Stimulated activated CD4-positive, alpha-beta T cell treated with anti-CD3 and anti-CD28 coated beads, Interleukin-4, amount 100 ng/mL, for 1 hour (primary cell): ENCODE measurements at regions not wholly inside any gene's neighbourhood (a gene's known extent, or its start where the extent isn't known, plus 50 kb on each side); places are given as distances from the start of the nearest gene placed in this dataset.

Experiments
- DNase-seq: peaks from one replicate; pipeline ENCODE4 v3.0.0-alpha.2; 2020

DNA sequence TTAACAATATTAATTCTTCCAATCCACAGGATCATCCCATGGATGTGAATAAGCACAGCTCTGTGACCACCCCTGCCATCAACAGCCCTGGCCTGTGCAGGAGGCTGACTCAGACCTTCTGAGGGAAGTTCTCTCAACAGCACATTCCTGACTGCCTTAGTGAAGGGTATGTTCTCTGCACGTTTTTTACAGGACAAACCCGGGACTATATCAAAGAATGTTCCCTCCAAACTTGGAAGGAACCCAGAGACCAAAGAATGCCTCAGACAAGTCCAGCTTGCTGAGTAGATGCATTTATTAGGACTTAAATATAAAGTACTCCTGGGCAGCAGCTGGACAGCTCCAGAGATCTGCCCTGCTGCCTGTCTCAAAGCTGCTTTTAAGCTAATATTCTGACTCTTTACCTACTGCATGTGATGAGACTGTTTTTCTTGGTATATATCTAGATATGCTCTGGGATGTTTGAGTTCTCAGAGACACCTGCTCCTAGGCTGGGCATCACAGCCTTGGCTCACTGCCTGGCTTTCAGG, 1127.8 kb upstream of the PRKX start:
- no peak for DNase-seq

DNA sequence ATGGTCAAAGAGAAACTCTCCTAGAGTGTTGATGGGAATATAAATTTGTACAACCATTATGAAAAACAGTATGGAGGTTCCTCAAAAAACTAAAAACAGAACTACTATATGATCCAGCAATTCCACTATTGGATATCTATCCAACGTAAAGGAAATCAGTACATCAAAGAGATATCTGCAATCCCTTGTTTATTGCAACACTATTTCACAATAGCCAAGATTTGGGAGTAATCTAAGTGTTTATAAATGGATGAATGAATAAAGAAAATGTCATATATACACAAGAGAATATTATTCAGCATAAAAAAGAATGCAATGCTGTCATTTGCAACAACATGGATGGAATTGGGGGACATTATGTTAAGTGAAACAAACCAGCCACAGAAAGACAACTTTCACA, 1118.1 kb upstream of the PRKX start:
- no peak for DNase-seq

GRCh38 chrX:4830880-4831557, 1117.6 kb upstream of the PRKX start:
- DNase-seq: no peak

GRCh38 chrX:4825550-4825949, 1112.1 kb upstream of the PRKX start:
- no peak for DNase-seq

- no peak for DNase-seq
Observed at GRCh38 chrX:4809571-4809970, 1096.1 kb upstream of the PRKX start.

DNA sequence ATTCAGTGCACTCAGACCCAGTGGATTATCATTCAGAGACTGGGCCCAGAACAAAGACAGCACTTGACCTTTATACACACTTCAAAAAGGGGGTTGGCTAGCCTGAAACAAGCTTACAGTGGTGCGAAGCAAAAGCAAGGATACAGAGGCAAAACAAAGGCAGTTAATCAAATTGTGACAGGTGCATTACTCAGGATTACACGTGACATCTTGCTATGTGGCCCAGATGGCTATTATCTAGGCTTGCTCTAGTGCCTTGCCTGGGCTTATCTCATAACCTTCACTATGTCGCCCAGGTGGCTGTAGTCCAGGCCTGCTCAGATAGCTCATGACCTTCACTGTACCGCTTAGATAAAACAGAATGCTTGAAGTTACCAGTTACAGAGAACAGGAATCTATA, 1092.1 kb upstream of the PRKX start:
- DNase-seq: no peak

GRCh38 chrX:4800756-4801155, 1087.3 kb upstream of the PRKX start:
- DNase-seq: no peak

DNA sequence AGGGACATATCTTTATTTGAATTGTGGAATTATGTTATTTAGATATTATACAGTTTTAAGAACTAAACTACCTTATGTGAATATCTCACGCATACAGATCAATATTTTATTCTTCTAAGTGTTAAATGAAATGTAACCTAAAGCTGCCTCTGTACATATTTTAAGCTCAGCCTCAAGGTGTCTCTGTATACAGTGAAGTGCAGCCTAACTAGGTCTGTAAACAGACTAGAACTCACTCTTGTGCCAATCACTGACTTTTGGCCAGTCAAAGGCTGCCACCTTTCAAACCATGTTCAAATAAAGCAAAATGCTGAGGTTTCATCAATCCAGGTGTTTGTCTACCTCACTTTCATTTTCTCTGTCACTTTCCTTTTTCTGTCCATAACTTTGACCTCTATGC, 1074.5 kb upstream of the PRKX start:
- no peak for DNase-seq

DNA sequence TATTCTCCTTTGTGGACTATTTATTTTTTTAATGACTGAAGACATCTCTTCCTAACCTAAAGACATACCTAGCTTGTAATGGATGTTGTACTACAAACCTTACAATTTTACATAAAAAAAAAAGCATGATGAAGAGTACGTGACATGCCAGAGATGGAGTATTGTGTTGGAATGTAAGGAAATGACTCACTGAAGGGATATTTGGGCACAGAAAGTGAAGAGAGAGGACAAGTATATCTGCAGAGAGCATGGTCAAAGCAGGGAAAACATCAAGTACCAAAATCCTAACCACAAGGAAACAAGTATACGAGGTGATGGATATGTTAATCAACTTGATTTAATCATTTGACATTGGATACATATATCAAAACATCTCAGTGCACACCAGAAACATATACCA, 1051.4 kb upstream of the PRKX start:
- DNase-seq: no peak

DNA sequence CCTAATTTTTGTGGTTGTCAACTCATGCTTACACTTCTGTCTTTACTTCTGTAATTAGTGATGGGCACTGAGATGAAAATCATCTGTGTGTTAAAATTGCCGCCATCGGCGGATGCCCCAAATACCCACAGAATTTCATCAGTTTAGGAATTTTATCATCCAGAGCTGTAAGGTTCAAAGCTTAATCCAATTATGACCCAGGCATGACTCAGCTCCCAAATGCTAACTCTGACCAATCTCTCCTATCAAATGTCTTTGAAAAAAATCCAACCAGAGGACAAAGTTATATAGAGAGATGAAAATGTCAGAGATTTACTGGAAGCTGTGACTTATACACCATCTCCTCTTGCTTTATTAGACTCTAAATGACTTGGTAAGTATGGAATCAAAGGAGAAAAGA, 1048.7 kb upstream of the PRKX start:
- DNase-seq: no peak

GRCh38 chrX:4754878-4755604, 1041.6 kb upstream of the PRKX start:
- no peak for DNase-seq

DNA sequence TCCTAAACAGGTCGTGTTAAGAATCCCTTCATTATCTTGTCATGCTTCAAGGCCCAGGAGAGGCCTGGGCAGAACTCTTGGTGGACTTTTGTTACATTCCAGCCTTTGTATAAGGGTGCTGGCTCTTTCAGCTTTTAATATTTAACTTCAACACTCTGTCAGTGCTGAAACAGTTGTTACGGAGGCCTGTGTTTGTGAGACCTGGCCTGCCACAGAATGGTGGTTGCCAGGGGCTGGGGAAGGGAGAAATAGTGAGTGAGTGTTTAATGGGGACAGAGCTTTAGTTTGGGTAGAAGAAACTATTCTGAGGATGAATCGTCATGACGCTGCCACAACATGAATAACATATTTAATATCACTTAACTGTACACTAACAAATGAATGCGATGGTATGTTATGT, 1027.6 kb upstream of the PRKX start:
- DNase-seq: no peak

DNA sequence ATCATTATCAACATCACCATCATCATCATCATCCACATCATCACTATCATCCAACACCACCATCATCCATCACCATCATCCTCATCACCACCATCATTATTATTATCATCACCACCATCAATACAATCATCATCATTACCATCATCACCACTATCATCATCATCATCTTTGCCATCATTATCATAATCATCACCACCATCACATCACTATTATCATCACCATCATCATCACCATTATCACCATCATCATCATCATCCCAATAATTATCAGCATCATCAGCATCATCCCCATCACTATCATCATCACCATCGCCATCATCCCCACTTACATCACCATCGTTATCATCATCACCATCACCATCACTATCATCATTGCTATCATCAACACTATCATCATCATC, 1021.9 kb upstream of the PRKX start:
- DNase-seq: no peak

GRCh38 chrX:4710618-4711433, 997.4 kb upstream of the PRKX start:
- DNase-seq: no peak

GRCh38 chrX:4708970-4709760, 995.7 kb upstream of the PRKX start:
- DNase-seq: no peak

DNA sequence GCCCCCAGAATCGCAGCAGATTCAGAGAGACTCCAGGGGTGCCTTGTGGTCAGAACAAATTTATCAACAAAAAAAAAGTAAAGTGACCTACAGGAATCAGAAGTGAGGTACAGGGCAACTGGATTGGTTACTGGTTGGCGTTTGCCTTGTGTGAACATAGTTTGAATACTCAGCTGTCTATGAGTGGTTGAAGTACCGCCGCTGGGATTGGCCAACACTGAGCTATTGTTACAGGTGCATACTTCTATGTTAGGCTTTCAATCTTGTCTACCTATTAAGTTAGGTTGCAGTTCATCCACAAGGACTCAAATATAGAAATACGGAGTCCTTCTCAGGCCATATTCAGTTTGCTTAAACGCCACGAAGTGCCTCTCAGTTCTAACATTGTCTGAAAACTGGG, 993.5 kb upstream of the PRKX start:
- DNase-seq: no peak

DNA sequence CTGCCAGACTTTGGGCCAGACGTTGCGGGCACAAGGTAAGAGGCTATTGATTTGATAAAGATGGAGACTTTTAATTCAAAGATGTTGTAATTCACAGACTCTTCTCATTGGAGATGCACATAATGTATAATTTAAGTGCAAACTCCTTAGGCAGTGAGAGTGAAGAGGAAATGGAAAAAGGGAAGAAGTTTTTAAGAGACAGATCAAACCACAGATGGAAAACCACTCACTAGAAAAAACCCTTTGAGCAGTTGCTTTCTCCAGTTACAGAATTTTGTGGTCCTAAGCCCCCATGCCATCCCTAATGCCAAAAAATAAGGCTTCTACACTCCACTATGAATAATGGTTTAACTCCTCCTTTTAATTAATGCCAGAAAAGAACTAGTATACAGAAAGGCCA, 977.1 kb upstream of the PRKX start:
- no peak for DNase-seq

GRCh38 chrX:4682636-4683035, 969.2 kb upstream of the PRKX start:
- DNase-seq: no peak

- DNase-seq: no peak
Observed at GRCh38 chrX:4675686-4676300, 962.3 kb upstream of the PRKX start.

DNA sequence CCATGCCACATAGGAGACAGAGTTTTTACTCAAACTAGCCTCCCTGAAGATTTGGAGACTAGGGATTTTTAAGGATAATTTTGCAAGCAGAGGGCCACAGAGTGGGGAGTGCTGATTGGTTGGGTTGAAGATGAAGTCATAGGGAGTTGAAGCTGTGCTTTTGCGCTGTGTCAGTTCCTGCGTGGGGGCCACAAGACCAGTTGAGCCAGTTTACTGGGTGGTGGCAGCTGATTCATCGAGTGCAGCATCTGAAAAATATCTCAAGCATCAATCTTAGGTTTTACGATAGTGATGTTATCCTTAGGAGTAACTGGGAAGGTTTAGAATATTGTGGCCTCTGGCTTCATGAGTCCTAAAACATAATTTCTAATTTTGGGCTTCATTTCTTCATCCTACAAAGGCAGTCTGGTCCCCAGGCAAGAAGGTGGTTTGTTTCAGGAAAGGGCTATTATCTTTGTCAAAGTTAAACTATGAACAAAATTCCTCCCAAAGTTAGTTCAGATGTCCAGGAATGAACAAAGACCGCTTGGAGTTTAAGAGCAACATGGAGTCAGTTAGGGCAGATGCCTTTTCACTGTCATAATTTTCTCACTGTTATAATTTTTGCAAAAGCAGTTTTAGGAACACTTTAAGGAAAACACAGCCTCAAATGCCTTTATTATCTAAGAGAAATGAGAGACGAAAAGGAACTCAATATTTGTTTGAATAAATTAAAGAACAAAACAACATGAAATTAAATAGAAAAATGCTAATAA, 960.8 kb upstream of the PRKX start:
- no peak for DNase-seq

- no peak for DNase-seq
Observed at GRCh38 chrX:4671344-4671743, 957.9 kb upstream of the PRKX start.

DNA sequence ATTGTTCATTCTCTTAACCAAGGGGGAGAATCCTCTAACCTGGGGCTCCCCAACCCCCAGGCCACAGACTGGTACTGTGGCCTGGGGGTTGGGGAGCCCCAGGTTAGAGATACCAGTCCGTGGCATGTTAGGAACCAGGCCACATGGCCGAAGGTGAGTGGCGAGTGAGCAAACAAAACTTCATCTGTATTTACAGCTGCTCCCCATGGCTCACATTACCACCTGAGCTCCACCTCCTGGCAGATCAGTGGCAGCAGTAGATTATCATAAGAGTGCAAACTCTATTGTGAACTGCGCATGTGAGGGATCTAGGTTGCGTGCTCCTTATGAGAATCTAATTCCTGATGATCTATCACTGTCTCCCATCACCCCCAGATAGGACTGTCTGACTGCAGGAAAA, 957.2 kb upstream of the PRKX start:
- DNase-seq: no peak
